T1000 (cell line): ENCODE measurements at regions not wholly inside any gene's neighbourhood (a gene's known extent, or its start where the extent isn't known, plus 50 kb on each side); places are given as distances from the start of the nearest gene placed in this dataset.
"Not testable (repeated sequence)": the region's sequence is repeated elsewhere in the genome, so short reads cannot be mapped to it uniquely, and the experiment has no call there.

Source experiments
- DNase-seq: peaks from one replicate; lab custom pipeline; 2025; ENCODE audit warnings: mixed read lengths; lab: John Stamatoyannopoulos, UW

- DNase-seq: no peak
Measured at GRCh38 chrX:45584717-45585116, 384.0 kb upstream of the DIPK2B start.

GRCh38 chrX:45577361-45577760, 376.7 kb upstream of the DIPK2B start:
- DNase-seq: no peak

GRCh38 chrX:45571453-45571852, 370.8 kb upstream of the DIPK2B start:
- no peak for DNase-seq

- DNase-seq: no peak
Measured at GRCh38 chrX:45566456-45566855, 365.8 kb upstream of the DIPK2B start.

GRCh38 chrX:45557387-45557786, 356.7 kb upstream of the DIPK2B start:
- DNase-seq: no peak

- no peak for DNase-seq
Measured at GRCh38 chrX:45554736-45555135, 354.1 kb upstream of the DIPK2B start.

- DNase-seq: no peak
Measured at GRCh38 chrX:45553417-45553816, 352.7 kb upstream of the DIPK2B start.

GRCh38 chrX:45546697-45547096, 346.0 kb upstream of the DIPK2B start:
- DNase-seq: not testable (repeated sequence)

GRCh38 chrX:45540181-45540580, 339.5 kb upstream of the DIPK2B start:
- DNase-seq: no peak

GRCh38 chrX:45537936-45538335, 337.3 kb upstream of the DIPK2B start:
- no peak for DNase-seq

- no peak for DNase-seq
Measured at GRCh38 chrX:45527834-45528233, 327.2 kb upstream of the DIPK2B start.

GRCh38 chrX:45524805-45525204, 324.1 kb upstream of the DIPK2B start:
- DNase-seq: no peak

- no peak for DNase-seq
Measured at GRCh38 chrX:45524296-45524695, 323.6 kb upstream of the DIPK2B start.

- DNase-seq: no peak
Measured at GRCh38 chrX:45518552-45518951, 317.9 kb upstream of the DIPK2B start.

GRCh38 chrX:45517090-45517973, 316.7 kb upstream of the DIPK2B start:
- DNase-seq: peak; percentile 2

- peak; percentile 36 for DNase-seq
Measured at GRCh38 chrX:45515262-45516215, 314.9 kb upstream of the DIPK2B start.

GRCh38 chrX:45513042-45513441, 312.4 kb upstream of the DIPK2B start:
- no peak for DNase-seq

GRCh38 chrX:45508454-45508853, 307.8 kb upstream of the DIPK2B start:
- peak; percentile 0 for DNase-seq

- DNase-seq: no peak
Measured at GRCh38 chrX:45506149-45506730, 305.6 kb upstream of the DIPK2B start.

GRCh38 chrX:45505214-45505613, 304.5 kb upstream of the DIPK2B start:
- DNase-seq: peak; percentile 2

GRCh38 chrX:45503787-45504362, 303.2 kb upstream of the DIPK2B start:
- not testable (repeated sequence) for DNase-seq

- no peak for DNase-seq
Measured at GRCh38 chrX:45502396-45502795, 301.7 kb upstream of the DIPK2B start.
